ENCODE measurements at regions not wholly inside any gene's neighbourhood (a gene's known extent, or its start where the extent isn't known, plus 50 kb on each side); places are given as distances from the start of the nearest gene placed in this dataset.
"Not testable (repeated sequence)": the region's sequence is repeated elsewhere in the genome, so short reads cannot be mapped to it uniquely, and the experiment has no call there.

- no peak overlapping the region for H3K4me3 ChIP-seq (ENCODE audit: low read depth, low read length)
Measured at GRCh38 chr16:60414613-60415012, 1621.6 kb downstream of the CDH8 start.

- H3K4me3 ChIP-seq (ENCODE audit: low read depth, low read length), result no peak overlapping the region
Measured at GRCh38 chr16:60413969-60414368, 1622.3 kb downstream of the CDH8 start.

GRCh38 chr16:60407606-60408005 lies 1628.6 kb downstream of the CDH8 start:
- no peak overlapping the region for H3K4me3 ChIP-seq (ENCODE audit: low read depth, low read length)

GRCh38 chr16:60407034-60407433 lies 1629.2 kb downstream of the CDH8 start:
- H3K4me3 ChIP-seq (ENCODE audit: low read depth, low read length), result no peak overlapping the region

GRCh38 chr16:60405286-60405685 lies 1631.0 kb downstream of the CDH8 start:
- no peak overlapping the region for H3K4me3 ChIP-seq (ENCODE audit: low read depth, low read length)

- H3K4me3 ChIP-seq (ENCODE audit: low read depth, low read length), result no peak overlapping the region
Measured at GRCh38 chr16:60404401-60404800, 1631.8 kb downstream of the CDH8 start.

GRCh38 chr16:60402941-60403340 lies 1633.3 kb downstream of the CDH8 start:
- H3K4me3 ChIP-seq (ENCODE audit: low read depth, low read length), result not testable (repeated sequence)

GRCh38 chr16:60392380-60392779 lies 1643.9 kb downstream of the CDH8 start:
- H3K4me3 ChIP-seq (ENCODE audit: low read depth, low read length), result no peak overlapping the region

GRCh38 chr16:60371591-60371990 lies 1637.5 kb upstream of the GOT2 start:
- H3K4me3 ChIP-seq (ENCODE audit: low read depth, low read length), result no peak overlapping the region

- H3K4me3 ChIP-seq (ENCODE audit: low read depth, low read length), result no peak overlapping the region
Measured at GRCh38 chr16:60367739-60368138, 1633.6 kb upstream of the GOT2 start.

GRCh38 chr16:60363566-60363965 lies 1629.5 kb upstream of the GOT2 start:
- H3K4me3 ChIP-seq (ENCODE audit: low read depth, low read length), result no peak overlapping the region

- H3K4me3 ChIP-seq (ENCODE audit: low read depth, low read length), result not testable (repeated sequence)
Measured at GRCh38 chr16:60359866-60360265, 1625.8 kb upstream of the GOT2 start.

- H3K4me3 ChIP-seq (ENCODE audit: low read depth, low read length), result not testable (repeated sequence)
Measured at GRCh38 chr16:60359412-60359811, 1625.3 kb upstream of the GOT2 start.

GRCh38 chr16:60357876-60358522 lies 1623.9 kb upstream of the GOT2 start:
- H3K4me3 ChIP-seq (ENCODE audit: low read depth, low read length), result not testable (repeated sequence)

GRCh38 chr16:60346256-60346655 lies 1612.1 kb upstream of the GOT2 start:
- no peak overlapping the region for H3K4me3 ChIP-seq (ENCODE audit: low read depth, low read length)

GRCh38 chr16:60337671-60338070 lies 1603.6 kb upstream of the GOT2 start:
- no peak overlapping the region for H3K4me3 ChIP-seq (ENCODE audit: low read depth, low read length)

- H3K4me3 ChIP-seq (ENCODE audit: low read depth, low read length), result no peak overlapping the region
Measured at GRCh38 chr16:60331168-60331567, 1597.1 kb upstream of the GOT2 start.

- H3K4me3 ChIP-seq (ENCODE audit: low read depth, low read length), result no peak overlapping the region
Measured at GRCh38 chr16:60329108-60329507, 1595.0 kb upstream of the GOT2 start.

- H3K4me3 ChIP-seq (ENCODE audit: low read depth, low read length), result no peak overlapping the region
Measured at GRCh38 chr16:60328152-60328551, 1594.0 kb upstream of the GOT2 start.

- H3K4me3 ChIP-seq (ENCODE audit: low read depth, low read length), result no peak overlapping the region
Measured at GRCh38 chr16:60318486-60318885, 1584.4 kb upstream of the GOT2 start.

GRCh38 chr16:60310846-60311445 lies 1576.8 kb upstream of the GOT2 start:
- H3K4me3 ChIP-seq (ENCODE audit: low read depth, low read length), result no peak overlapping the region

- H3K4me3 ChIP-seq (ENCODE audit: low read depth, low read length), result no peak overlapping the region
Measured at GRCh38 chr16:60304720-60305119, 1570.6 kb upstream of the GOT2 start.

- H3K4me3 ChIP-seq (ENCODE audit: low read depth, low read length), result no peak overlapping the region
Measured at GRCh38 chr16:60304066-60304465, 1570.0 kb upstream of the GOT2 start.

Measured in iPS-11a (cell line).